ENCODE measurements at regions not wholly inside any gene's neighbourhood (a gene's known extent, or its start where the extent isn't known, plus 50 kb on each side); places are given as distances from the start of the nearest gene placed in this dataset.

DNA sequence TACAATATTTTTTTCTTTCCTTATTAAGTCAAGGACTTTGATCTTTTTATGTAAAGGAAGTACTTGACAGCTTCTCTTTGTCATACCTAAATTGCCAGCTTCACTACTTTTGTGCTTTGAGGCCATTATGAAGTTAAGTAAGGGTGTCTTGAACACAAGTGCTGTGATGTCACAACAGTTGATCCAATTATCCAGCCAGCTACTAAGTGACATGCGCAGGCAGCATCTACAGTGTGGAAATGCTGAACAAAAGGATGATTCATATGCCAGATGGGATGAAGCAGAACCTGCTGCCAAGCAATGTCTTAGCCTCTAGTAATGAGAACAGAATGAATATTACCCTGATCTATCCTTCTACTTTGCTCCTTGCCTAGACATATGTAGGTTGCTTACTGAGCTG, 68.3 kb upstream of the TMEM244 start:
- TF ChIP-seq EP300 (IDR thresholded peaks at IDR 0.05; ENCODE audit: borderline replicate concordance) (no peak), YY1 (IDR thresholded peaks at IDR 0.05; ENCODE audit: low read depth) (no peak), FOXM1 (IDR thresholded peaks at IDR 0.05; ENCODE audit: borderline replicate concordance, low read depth) (no peak), RAD21 (IDR thresholded peaks at IDR 0.05; ENCODE audit: low read depth) (no peak), ZBTB7A (IDR thresholded peaks at IDR 0.05; ENCODE audit: low read depth) (no peak), TAF1 (IDR thresholded peaks at IDR 0.05; ENCODE audit: low read depth) (no peak), CEBPB (IDR thresholded peaks at IDR 0.05) (no peak), CREB1 (IDR thresholded peaks at IDR 0.05; ENCODE audit: low read depth) (no peak), EGR1 (IDR thresholded peaks at IDR 0.05) (no peak)
- TF ChIP-seq, protein P1, sequence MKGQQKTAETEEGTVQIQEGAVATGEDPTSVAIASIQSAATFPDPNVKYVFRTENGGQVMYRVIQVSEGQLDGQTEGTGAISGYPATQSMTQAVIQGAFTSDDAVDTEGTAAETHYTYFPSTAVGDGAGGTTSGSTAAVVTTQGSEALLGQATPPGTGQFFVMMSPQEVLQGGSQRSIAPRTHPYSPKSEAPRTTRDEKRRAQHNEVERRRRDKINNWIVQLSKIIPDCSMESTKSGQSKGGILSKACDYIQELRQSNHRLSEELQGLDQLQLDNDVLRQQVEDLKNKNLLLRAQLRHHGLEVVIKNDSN (IDR thresholded peaks at IDR 0.05): no peak
- TF ChIP-seq, protein P2, sequence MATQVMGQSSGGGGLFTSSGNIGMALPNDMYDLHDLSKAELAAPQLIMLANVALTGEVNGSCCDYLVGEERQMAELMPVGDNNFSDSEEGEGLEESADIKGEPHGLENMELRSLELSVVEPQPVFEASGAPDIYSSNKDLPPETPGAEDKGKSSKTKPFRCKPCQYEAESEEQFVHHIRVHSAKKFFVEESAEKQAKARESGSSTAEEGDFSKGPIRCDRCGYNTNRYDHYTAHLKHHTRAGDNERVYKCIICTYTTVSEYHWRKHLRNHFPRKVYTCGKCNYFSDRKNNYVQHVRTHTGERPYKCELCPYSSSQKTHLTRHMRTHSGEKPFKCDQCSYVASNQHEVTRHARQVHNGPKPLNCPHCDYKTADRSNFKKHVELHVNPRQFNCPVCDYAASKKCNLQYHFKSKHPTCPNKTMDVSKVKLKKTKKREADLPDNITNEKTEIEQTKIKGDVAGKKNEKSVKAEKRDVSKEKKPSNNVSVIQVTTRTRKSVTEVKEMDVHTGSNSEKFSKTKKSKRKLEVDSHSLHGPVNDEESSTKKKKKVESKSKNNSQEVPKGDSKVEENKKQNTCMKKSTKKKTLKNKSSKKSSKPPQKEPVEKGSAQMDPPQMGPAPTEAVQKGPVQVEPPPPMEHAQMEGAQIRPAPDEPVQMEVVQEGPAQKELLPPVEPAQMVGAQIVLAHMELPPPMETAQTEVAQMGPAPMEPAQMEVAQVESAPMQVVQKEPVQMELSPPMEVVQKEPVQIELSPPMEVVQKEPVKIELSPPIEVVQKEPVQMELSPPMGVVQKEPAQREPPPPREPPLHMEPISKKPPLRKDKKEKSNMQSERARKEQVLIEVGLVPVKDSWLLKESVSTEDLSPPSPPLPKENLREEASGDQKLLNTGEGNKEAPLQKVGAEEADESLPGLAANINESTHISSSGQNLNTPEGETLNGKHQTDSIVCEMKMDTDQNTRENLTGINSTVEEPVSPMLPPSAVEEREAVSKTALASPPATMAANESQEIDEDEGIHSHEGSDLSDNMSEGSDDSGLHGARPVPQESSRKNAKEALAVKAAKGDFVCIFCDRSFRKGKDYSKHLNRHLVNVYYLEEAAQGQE (IDR thresholded peaks at IDR 0.05; ENCODE audit: low read depth): no peak
- TF ChIP-seq, protein P3, sequence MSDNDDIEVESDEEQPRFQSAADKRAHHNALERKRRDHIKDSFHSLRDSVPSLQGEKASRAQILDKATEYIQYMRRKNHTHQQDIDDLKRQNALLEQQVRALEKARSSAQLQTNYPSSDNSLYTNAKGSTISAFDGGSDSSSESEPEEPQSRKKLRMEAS (IDR thresholded peaks at IDR 0.05): no peak
